HEK293 (cell line): ENCODE measurements at regions not wholly inside any gene's neighbourhood (a gene's known extent, or its start where the extent isn't known, plus 50 kb on each side); places are given as distances from the start of the nearest gene placed in this dataset.

Source experiments
- CTCF ChIA-PET: fragments of 350-600 bp; formaldehyde crosslinking; extraction: SDS; loops from one replicate; lab custom pipeline; 2021; ENCODE audit warnings: antibody characterized with exemption; lab: Yijun Ruan, JAX
- POLR2A ChIA-PET: fragments of 300-600 bp; formaldehyde crosslinking; extraction: SDS; loops from one replicate; lab custom pipeline; 2020; ENCODE audit warnings: antibody characterized with exemption, inconsistent platforms; lab: Yijun Ruan, JAX
- H3K27ac ChIP-seq: fragments of 200-500 bp; sonication (Bioruptor generic); 2 replicates; pipeline ENCODE4 v1.5.1; 2014; ENCODE audit warnings: low read depth, low read length, control low read depth, inconsistent platforms; ENCODE audit errors: extremely low read depth
- H3K36me3 ChIP-seq, 2 experiments: fragments of 200-500 bp in 1 of 2; sonication (Bioruptor generic) in 1 of 2; 1 replicate in 1 of 2; 2 replicates in 1 of 2; pipeline ENCODE4 v1.5.1; 2014 to 2017; ENCODE audit warnings: inconsistent platforms in 2 of 2, low read length in 2 of 2; ENCODE audit not compliant: control insufficient read depth in 2 of 2, insufficient read depth in 1 of 2
- H3K4me1 ChIP-seq: fragments of 200-500 bp; sonication (Bioruptor generic); 2 replicates; pipeline ENCODE4 v1.5.1; 2014; ENCODE audit warnings: mild to moderate bottlenecking, low read length, inconsistent platforms; ENCODE audit not compliant: control insufficient read depth, insufficient read depth
- H3K4me3 ChIP-seq: 2 replicates; pipeline ENCODE4 v1.5.1; 2011; ENCODE audit warnings: low read depth, mild to moderate bottlenecking, control low read depth, low read length, moderate library complexity
- H3K9me3 ChIP-seq: fragments of 200-500 bp; sonication (Bioruptor generic); 2 replicates; pipeline ENCODE4 v1.5.1; 2014; ENCODE audit warnings: low read depth, low read length, inconsistent platforms; ENCODE audit not compliant: control insufficient read depth, insufficient read depth
- CTCF ChIP-seq: fragments of 450-650 bp; formaldehyde crosslinking; IDR thresholded peaks from 2 replicates; pipeline ENCODE4 v1.5.1; 2016; ENCODE audit warnings: missing biosample characterization, missing genetic modification characterization
- GLIS2 ChIP-seq: fragments of 450-650 bp; formaldehyde crosslinking; IDR thresholded peaks from 2 replicates; pipeline ENCODE4 v1.5.1; 2016; ENCODE audit warnings: missing biosample characterization, missing genetic modification characterization
- KLF1 ChIP-seq: fragments of 450-650 bp; formaldehyde crosslinking; IDR thresholded peaks from 2 replicates; pipeline ENCODE4 v1.5.1; 2016; ENCODE audit warnings: missing biosample characterization, missing genetic modification characterization
- OSR2 ChIP-seq: fragments of 450-650 bp; formaldehyde crosslinking; IDR thresholded peaks from 2 replicates; pipeline ENCODE4 v1.5.1; 2016; ENCODE audit warnings: missing biosample characterization, missing genetic modification characterization
- PRDM10 ChIP-seq: fragments of 450-650 bp; formaldehyde crosslinking; IDR thresholded peaks from 2 replicates; pipeline ENCODE4 v1.5.1; 2016; ENCODE audit warnings: missing biosample characterization, missing genetic modification characterization
- SCRT1 ChIP-seq: fragments of 450-650 bp; formaldehyde crosslinking; IDR thresholded peaks from 2 replicates; pipeline ENCODE4 v1.5.1; 2016; ENCODE audit warnings: missing biosample characterization, missing genetic modification characterization, borderline replicate concordance
- TRIM28 ChIP-seq: IDR thresholded peaks from 2 replicates; pipeline ENCODE4 v1.6.1; 2011; ENCODE audit warnings: low read length, control low read depth, borderline replicate concordance
- ZFP41 ChIP-seq: fragments of 450-650 bp; formaldehyde crosslinking; IDR thresholded peaks from 2 replicates; pipeline ENCODE4 v1.5.1; 2016; ENCODE audit warnings: missing biosample characterization, missing genetic modification characterization, borderline replicate concordance
- ZNF169 ChIP-seq: fragments of 450-650 bp; formaldehyde crosslinking; IDR thresholded peaks from 2 replicates; pipeline ENCODE4 v1.5.1; 2016; ENCODE audit warnings: missing biosample characterization, missing genetic modification characterization
- ZNF202 ChIP-seq: fragments of 450-650 bp; formaldehyde crosslinking; IDR thresholded peaks from 2 replicates; pipeline ENCODE4 v1.5.1; 2016; ENCODE audit warnings: missing biosample characterization, missing genetic modification characterization, borderline replicate concordance
- ZNF221 ChIP-seq: fragments of 450-650 bp; formaldehyde crosslinking; IDR thresholded peaks from 2 replicates; pipeline ENCODE4 v1.5.1; 2017; ENCODE audit warnings: missing biosample characterization, missing genetic modification characterization, borderline replicate concordance
- ZNF24 ChIP-seq: fragments of 450-650 bp; formaldehyde crosslinking; IDR thresholded peaks from 2 replicates; pipeline ENCODE4 v1.5.1; 2016; ENCODE audit warnings: missing biosample characterization, missing genetic modification characterization
- ZNF280D ChIP-seq: fragments of 450-650 bp; formaldehyde crosslinking; IDR thresholded peaks from 2 replicates; pipeline ENCODE4 v1.5.1; 2016; ENCODE audit warnings: missing biosample characterization, missing genetic modification characterization
- ZNF311 ChIP-seq: fragments of 450-650 bp; formaldehyde crosslinking; IDR thresholded peaks from 2 replicates; pipeline ENCODE4 v1.5.1; 2017; ENCODE audit warnings: missing biosample characterization, missing genetic modification characterization, borderline replicate concordance
- ZNF423 ChIP-seq: fragments of 450-650 bp; formaldehyde crosslinking; IDR thresholded peaks from 2 replicates; pipeline ENCODE4 v1.5.1; 2016; ENCODE audit warnings: missing biosample characterization, missing genetic modification characterization
- ZNF510 ChIP-seq: fragments of 450-650 bp; formaldehyde crosslinking; IDR thresholded peaks from 2 replicates; pipeline ENCODE4 v1.5.1; 2018; ENCODE audit warnings: mild to moderate bottlenecking, missing genetic modification characterization, missing biosample characterization; ENCODE audit not compliant: insufficient replicate concordance
- ZNF626 ChIP-seq: fragments of 450-650 bp; sonication (Bioruptor Pico); formaldehyde crosslinking; IDR thresholded peaks from 2 replicates; pipeline ENCODE4 v1.5.1; 2018; ENCODE audit warnings: missing biosample characterization, missing genetic modification characterization, inconsistent platforms
- ZNF777 ChIP-seq: fragments of 450-650 bp; formaldehyde crosslinking; IDR thresholded peaks from 2 replicates; pipeline ENCODE4 v1.5.1; 2017; ENCODE audit warnings: missing biosample characterization, missing genetic modification characterization, borderline replicate concordance
- ZNF837 ChIP-seq: fragments of 450-650 bp; formaldehyde crosslinking; IDR thresholded peaks from 2 replicates; pipeline ENCODE4 v1.5.1; 2016; ENCODE audit warnings: missing biosample characterization, missing genetic modification characterization

DNA sequence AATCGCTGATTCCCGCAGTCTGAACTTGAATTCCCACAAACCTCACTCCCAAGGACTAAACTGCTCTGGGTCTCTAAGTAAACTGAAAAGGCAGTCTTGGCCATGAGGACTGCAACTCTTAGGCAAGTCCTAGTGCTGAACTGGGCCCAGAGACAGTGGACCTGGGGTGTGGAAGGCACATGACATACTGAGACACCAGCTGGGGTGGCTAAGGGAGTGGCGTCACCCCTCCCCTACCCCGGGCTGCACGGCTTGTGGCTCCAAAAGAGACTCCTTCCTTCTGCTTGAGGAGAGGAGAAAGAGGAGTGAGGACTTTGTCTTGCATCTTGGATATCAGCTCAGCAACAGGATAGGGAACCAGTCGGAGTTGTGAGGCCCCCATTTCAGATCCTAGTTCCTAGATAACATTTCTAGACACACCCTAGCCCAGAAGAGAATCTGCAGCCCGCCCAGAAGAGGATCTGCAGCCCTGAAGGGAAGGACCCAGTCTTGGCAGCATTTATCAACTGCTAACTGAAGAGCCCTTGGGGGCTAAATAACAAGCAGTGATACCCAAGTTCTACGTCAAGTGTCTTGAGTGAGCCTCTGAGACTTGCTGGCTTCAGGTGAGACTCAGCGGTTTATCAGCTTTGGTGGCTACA is 110.7 kb upstream of the C3orf80 start:
- no peaks in the 10 kb centered on the region for H3K4me1 ChIP-seq
- H3K4me3 ChIP-seq, result no peak overlapping the region
- CTCF ChIA-PET, result no interaction called here
- POLR2A ChIA-PET, result no interaction called here
- no peaks in the 10 kb centered on the region for H3K36me3 ChIP-seq
- TF ChIP-seq TRIM28, result no peak
- TF ChIP-seq ZNF280D (tag by site-specific recombination), result no peak
- no peak for TF ChIP-seq PRDM10 (tag by site-specific recombination)
- no peak for TF ChIP-seq ZNF24 (tag by site-specific recombination)
- no peak for TF ChIP-seq ZNF837 (tag by site-specific recombination)
- no peak for TF ChIP-seq KLF1 (tag by site-specific recombination)
- TF ChIP-seq ZNF311 (tag by site-specific recombination), result no peak
- TF ChIP-seq ZNF510 (tag by site-specific recombination), result no peak
- TF ChIP-seq ZNF423, result no peak
- no peak for TF ChIP-seq OSR2
- TF ChIP-seq SCRT1 (tag by site-specific recombination), result no peak
- no peak for TF ChIP-seq ZNF169 (tag by site-specific recombination)
- TF ChIP-seq ZNF626 (tag by site-specific recombination), result no peak
- TF ChIP-seq CTCF, result no peak
- TF ChIP-seq ZNF221 (tag by site-specific recombination), result no peak
- TF ChIP-seq ZNF202 (tag by site-specific recombination), result no peak
- TF ChIP-seq GLIS2 (tag by site-specific recombination), result no peak
- no peak for TF ChIP-seq ZFP41 (tag by site-specific recombination)
- TF ChIP-seq, all 188 proteins: peak for 0
- Histone ChIP-seq H3K9me3 (no peaks in the 10 kb centered on the region), H3K27ac (no peak overlapping the region)

- ChIA-PET POLR2A (no interaction called here), CTCF (no interaction called here)
- Histone ChIP-seq H3K36me3 (no peaks in the 10 kb centered on the region), H3K4me3 (no peak overlapping the region), H3K9me3 (no peaks in the 10 kb centered on the region), H3K27ac (no peak overlapping the region), H3K4me1 (no peaks in the 10 kb centered on the region)
- no peak for TF ChIP-seq ZNF777 (tag by site-specific recombination)
Measured at GRCh38 chr3:160115387-160115786, 109.8 kb upstream of the C3orf80 start.
